HCT116 (cell line): ENCODE measurements at regions not wholly inside any gene's neighbourhood (a gene's known extent, or its start where the extent isn't known, plus 50 kb on each side); places are given as distances from the start of the nearest gene placed in this dataset.

Experiments used
- ATAC-seq: fragments of 200-7000 bp; cut with Tn5 transposase; 2 replicates; pipeline ENCODE4 v1.9.1; 2020; ENCODE audit warnings: mild to moderate bottlenecking, moderate library complexity
- BruUV-seq: library from RNA; stranded (reverse); fragments of 400-500 nt; replicated peaks from 2 replicates; lab custom pipeline; 2021; lab: Mats Ljungman, UMichigan
- CTCF ChIA-PET: fragments of 300-600 bp; sonication (Branson Sonifier 250); formaldehyde crosslinking; loops from one replicate; lab custom pipeline; 2021; ENCODE audit warnings: antibody characterized with exemption; lab: Charles Lee
- POLR2A ChIA-PET: fragments of 300-600, 350-600 bp; sonication (Branson Sonifier 250); formaldehyde crosslinking; loops from one replicate; lab custom pipeline; 2021; ENCODE audit warnings: antibody characterized with exemption; lab: Charles Lee
- RAD21 ChIA-PET, 2 experiments: fragments of 300-600 bp; sonication (Branson Sonifier 250); formaldehyde crosslinking; loops; one replicate each; lab custom pipeline; 2023; ENCODE audit warnings: low total read pairs in 2 of 2; ENCODE audit not compliant: uncharacterized antibody in 2 of 2, unreplicated experiment in 2 of 2, low non-redundant PET in 1 of 2; lab: Charles Lee
- DNase-seq: peaks from one replicate; pipeline ENCODE4 v3.0.0-alpha.2; 2010; ENCODE audit warnings: low read depth, low spot score
- H2AFZ ChIP-seq: fragments of 200-600 bp; shearing (Covaris generic), sonication (generic); 2 replicates; pipeline ENCODE4 v1.6.1; 2017; ENCODE audit warnings: low read depth, mixed run types, mixed read lengths, antibody characterized with exemption, low read length; ENCODE audit not compliant: poor library complexity, severe bottlenecking
- H3K27ac ChIP-seq: 2 replicates; pipeline ENCODE4 v1.5.1; 2012; ENCODE audit warnings: low read depth, low read length
- H3K27me3 ChIP-seq: fragments of 200-600 bp; sonication (generic); 2 replicates; pipeline ENCODE4 v1.6.1; 2016; ENCODE audit warnings: mixed run types, low read length, mixed read lengths; ENCODE audit not compliant: insufficient read depth
- H3K36me3 ChIP-seq, 2 experiments: fragments of 200-500 bp in 1 of 2; fragments of 200-600 bp in 1 of 2; sonication (Bioruptor generic) in 1 of 2; sonication (generic) in 1 of 2; 2 replicates each; pipeline versions ENCODE4 v1.5.1 to v1.6.1; 2014 to 2016; ENCODE audit warnings: low read length in 2 of 2, inconsistent platforms in 1 of 2, mixed read lengths in 1 of 2, mixed run types in 1 of 2; ENCODE audit not compliant: insufficient read depth in 2 of 2, control insufficient read depth in 1 of 2
- H3K4me1 ChIP-seq, 2 experiments: fragments of 200-600 bp in 1 of 2; sonication (generic) in 1 of 2; 2 replicates each; pipeline versions ENCODE4 v1.5.1 to v1.6.1; 2012 to 2017; ENCODE audit warnings: low read length in 2 of 2, inconsistent platforms in 1 of 2, mild to moderate bottlenecking in 1 of 2, mixed read lengths in 1 of 2, mixed run types in 1 of 2, moderate library complexity in 1 of 2; ENCODE audit not compliant: insufficient read depth in 2 of 2, control insufficient read depth in 1 of 2
- H3K4me2 ChIP-seq: fragments of 200-600 bp; sonication (generic); 2 replicates; pipeline ENCODE4 v1.6.1; 2017; ENCODE audit warnings: mixed run types, low read length, mixed read lengths
- H3K4me3 ChIP-seq, 2 experiments: fragments of 200-600 bp in 1 of 2; sonication (generic) in 1 of 2; replicated peaks in 1 of 2; 2 replicates each; pipeline ENCODE4 v1.5.1; 2011 to 2016; ENCODE audit warnings: low read length in 2 of 2, control low read depth in 1 of 2, low read depth in 1 of 2, mild to moderate bottlenecking in 1 of 2, mixed read lengths in 1 of 2, mixed run types in 1 of 2
- H3K79me2 ChIP-seq: fragments of 200-600 bp; sonication (generic); 2 replicates; pipeline ENCODE4 v1.6.1; 2017; ENCODE audit warnings: mild to moderate bottlenecking, mixed run types, low read length, moderate library complexity, mixed read lengths; ENCODE audit not compliant: insufficient read depth
- H3K9ac ChIP-seq: fragments of 200-600 bp; sonication (generic); 2 replicates; pipeline ENCODE4 v1.6.1; 2016; ENCODE audit warnings: low read length, mixed read lengths
- H3K9me2 ChIP-seq: fragments of 200-600 bp; sonication (generic), shearing (Covaris generic); 2 replicates; pipeline ENCODE4 v1.6.1; 2017; ENCODE audit warnings: mixed run types, mild to moderate bottlenecking, moderate library complexity; ENCODE audit not compliant: insufficient read depth
- H3K9me3 ChIP-seq, 2 experiments: fragments of 200-500 bp in 1 of 2; fragments of 200-600 bp in 1 of 2; sonication (Bioruptor generic) in 1 of 2; sonication (generic) in 1 of 2; 2 replicates each; pipeline ENCODE4 v1.6.1; 2014 to 2017; ENCODE audit warnings: low read length in 2 of 2, mixed read lengths in 2 of 2, inconsistent platforms in 1 of 2, low read depth in 1 of 2, mild to moderate bottlenecking in 1 of 2, mixed run types in 1 of 2, moderate library complexity in 1 of 2; ENCODE audit not compliant: control insufficient read depth in 1 of 2, insufficient read depth in 1 of 2
- H4K20me1 ChIP-seq: fragments of 200-600 bp; sonication (generic), shearing (Covaris generic); 2 replicates; pipeline ENCODE4 v1.6.1; 2017; ENCODE audit warnings: mixed run types, mild to moderate bottlenecking, moderate library complexity; ENCODE audit not compliant: insufficient read depth
- ELF1 ChIP-seq: IDR thresholded peaks from 2 replicates; pipeline ENCODE4 v1.6.1; 2012; ENCODE audit warnings: low read depth, borderline replicate concordance
- EZH2phosphoT487 ChIP-seq: fragments of 200-600 bp; IDR thresholded peaks from 2 replicates; pipeline ENCODE4 v1.6.1; 2018; ENCODE audit warnings: antibody characterized with exemption, borderline replicate concordance
- FOSL1 ChIP-seq: IDR thresholded peaks from 2 replicates; pipeline ENCODE4 v1.6.1; 2012; ENCODE audit warnings: low read depth
- POLR2A ChIP-seq: IDR thresholded peaks from 2 replicates; pipeline ENCODE4 v1.7.0; 2011; ENCODE audit warnings: borderline replicate concordance; ENCODE audit not compliant: insufficient read depth, insufficient read length; ENCODE audit errors: extremely low read depth
- POLR2AphosphoS5 ChIP-seq: IDR thresholded peaks from 2 replicates; pipeline ENCODE4 v1.6.1; 2011; ENCODE audit warnings: mild to moderate bottlenecking, low read depth, low read length, moderate library complexity
- RAD21 ChIP-seq: IDR thresholded peaks from 2 replicates; pipeline ENCODE4 v1.6.1; 2012; ENCODE audit warnings: low read depth, mild to moderate bottlenecking
- SIN3A ChIP-seq: IDR thresholded peaks from 2 replicates; pipeline ENCODE4 v1.6.1; 2012; ENCODE audit warnings: low read depth
- SP1 ChIP-seq: IDR thresholded peaks from 2 replicates; pipeline ENCODE4 v1.6.1; 2012; ENCODE audit warnings: low read depth
- SRF ChIP-seq: IDR thresholded peaks from 2 replicates; pipeline ENCODE4 v1.6.1; 2012; ENCODE audit warnings: low read depth
- TCF7L2 ChIP-seq: IDR thresholded peaks from 2 replicates; pipeline ENCODE4 v1.7.0; 2011; ENCODE audit warnings: borderline replicate concordance, inconsistent platforms; ENCODE audit not compliant: insufficient read depth, insufficient read length; ENCODE audit errors: extremely low read depth
- YY1 ChIP-seq: IDR thresholded peaks from 2 replicates; pipeline ENCODE4 v1.6.1; 2011; ENCODE audit warnings: low read length, low read depth, moderate library complexity, mild to moderate bottlenecking; ENCODE audit not compliant: insufficient replicate concordance; ENCODE audit errors: extremely low read depth
- ZFX ChIP-seq: fragments of 450-650 bp; IDR thresholded peaks from 2 replicates; pipeline ENCODE4 v1.6.1; 2017
- ZNF274 ChIP-seq: fragments of 200-500 bp; sonication (Bioruptor generic); IDR thresholded peaks from 2 replicates; pipeline ENCODE4 v1.6.1; 2014; ENCODE audit warnings: mild to moderate bottlenecking, low read depth, low read length, inconsistent platforms
- intact Hi-C: fragments of 100-400 bp; cut with micrococcal nuclease; formaldehyde crosslinking; loops from 2 replicates; pipeline ENCODE4 v1.10.0; 2022
- TF ChIP-seq, protein P1 (sequence below): IDR thresholded peaks from 2 replicates; pipeline ENCODE4 v1.6.1; 2012; ENCODE audit warnings: low read depth
- TF ChIP-seq, protein P2 (sequence below): IDR thresholded peaks from 2 replicates; pipeline ENCODE4 v1.6.1; 2012
- TF ChIP-seq, protein P3 (sequence below): IDR thresholded peaks from 2 replicates; pipeline ENCODE4 v1.6.1; 2012

DNA sequence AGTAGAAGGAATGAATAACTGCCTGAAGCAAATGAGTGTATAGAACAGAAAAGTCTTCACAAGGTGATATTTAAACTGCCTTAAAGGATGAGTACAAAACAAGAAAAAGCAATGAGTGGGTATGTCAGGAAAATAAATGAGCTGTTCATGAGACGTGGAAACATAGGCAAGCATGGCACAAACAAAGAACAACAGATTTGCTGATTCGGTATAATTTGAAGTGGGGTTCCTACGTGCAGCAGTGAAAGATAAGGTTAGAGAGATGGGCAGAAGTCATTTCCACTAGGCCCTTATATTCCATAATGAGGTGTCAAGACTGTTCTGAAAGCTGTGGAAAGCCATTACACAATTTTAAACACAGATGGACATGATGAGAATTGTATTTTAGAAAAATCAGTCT lies 506.6 kb downstream of the KLHL13 start:
- no peak overlapping the region for H3K9ac ChIP-seq
- no peak overlapping the region for H2AFZ ChIP-seq
- POLR2A ChIA-PET = no interaction called here
- CTCF ChIA-PET = no interaction called here
- H3K4me3 ChIP-seq = no peak overlapping the region
- H3K9me2 ChIP-seq = no peaks in the 10 kb centered on the region
- no peaks in the 10 kb centered on the region for H3K4me1 ChIP-seq
- H3K36me3 ChIP-seq = no peaks in the 10 kb centered on the region
- H3K9me3 ChIP-seq = no peaks in the 10 kb centered on the region
- RAD21 ChIA-PET = no interaction called here
- H3K79me2 ChIP-seq = no peaks in the 10 kb centered on the region
- no peaks in the 10 kb centered on the region for H4K20me1 ChIP-seq
- ATAC-seq (no peak), DNase-seq (no peak)
- BruUV-seq = no TSS peak
- TF ChIP-seq SIN3A = no peak
- TF ChIP-seq, protein P1, sequence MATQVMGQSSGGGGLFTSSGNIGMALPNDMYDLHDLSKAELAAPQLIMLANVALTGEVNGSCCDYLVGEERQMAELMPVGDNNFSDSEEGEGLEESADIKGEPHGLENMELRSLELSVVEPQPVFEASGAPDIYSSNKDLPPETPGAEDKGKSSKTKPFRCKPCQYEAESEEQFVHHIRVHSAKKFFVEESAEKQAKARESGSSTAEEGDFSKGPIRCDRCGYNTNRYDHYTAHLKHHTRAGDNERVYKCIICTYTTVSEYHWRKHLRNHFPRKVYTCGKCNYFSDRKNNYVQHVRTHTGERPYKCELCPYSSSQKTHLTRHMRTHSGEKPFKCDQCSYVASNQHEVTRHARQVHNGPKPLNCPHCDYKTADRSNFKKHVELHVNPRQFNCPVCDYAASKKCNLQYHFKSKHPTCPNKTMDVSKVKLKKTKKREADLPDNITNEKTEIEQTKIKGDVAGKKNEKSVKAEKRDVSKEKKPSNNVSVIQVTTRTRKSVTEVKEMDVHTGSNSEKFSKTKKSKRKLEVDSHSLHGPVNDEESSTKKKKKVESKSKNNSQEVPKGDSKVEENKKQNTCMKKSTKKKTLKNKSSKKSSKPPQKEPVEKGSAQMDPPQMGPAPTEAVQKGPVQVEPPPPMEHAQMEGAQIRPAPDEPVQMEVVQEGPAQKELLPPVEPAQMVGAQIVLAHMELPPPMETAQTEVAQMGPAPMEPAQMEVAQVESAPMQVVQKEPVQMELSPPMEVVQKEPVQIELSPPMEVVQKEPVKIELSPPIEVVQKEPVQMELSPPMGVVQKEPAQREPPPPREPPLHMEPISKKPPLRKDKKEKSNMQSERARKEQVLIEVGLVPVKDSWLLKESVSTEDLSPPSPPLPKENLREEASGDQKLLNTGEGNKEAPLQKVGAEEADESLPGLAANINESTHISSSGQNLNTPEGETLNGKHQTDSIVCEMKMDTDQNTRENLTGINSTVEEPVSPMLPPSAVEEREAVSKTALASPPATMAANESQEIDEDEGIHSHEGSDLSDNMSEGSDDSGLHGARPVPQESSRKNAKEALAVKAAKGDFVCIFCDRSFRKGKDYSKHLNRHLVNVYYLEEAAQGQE = no peak
- TF ChIP-seq YY1 = no peak
- TF ChIP-seq EZH2phosphoT487 = no peak
- TF ChIP-seq ELF1 = no peak
- no peak overlapping the region for H3K27ac ChIP-seq
- no peak overlapping the region for H3K4me2 ChIP-seq
- intact Hi-C loops = no loop called here
- H3K27me3 ChIP-seq = no peaks in the 10 kb centered on the region

DNA sequence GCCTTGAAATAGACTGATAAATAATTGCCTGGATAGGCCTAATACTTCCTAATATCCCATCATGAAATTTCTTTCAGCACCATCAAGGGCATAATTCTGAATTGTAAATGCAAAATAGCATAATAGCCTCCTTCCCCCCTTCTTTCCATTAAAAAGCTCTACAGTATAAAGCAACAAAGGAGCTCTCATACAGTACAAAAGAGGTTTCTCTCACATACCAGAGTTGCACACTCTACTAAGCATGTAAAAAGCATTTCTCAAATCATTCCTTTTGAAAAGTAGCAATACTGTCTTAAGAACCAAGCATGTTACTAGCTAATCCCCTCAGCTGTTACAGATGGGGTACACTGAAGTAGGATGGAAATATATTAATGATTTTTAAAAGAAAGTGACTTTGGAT lies 509.0 kb downstream of the KLHL13 start:
- CTCF ChIA-PET = no interaction called here
- Histone ChIP-seq H3K9me2 (no peaks in the 10 kb centered on the region), H3K4me2 (no peak overlapping the region), H2AFZ (no peak overlapping the region), H3K79me2 (no peaks in the 10 kb centered on the region), H3K27ac (no peak overlapping the region), H3K4me3 (no peak overlapping the region), H3K27me3 (no peaks in the 10 kb centered on the region)
- no peak for ATAC-seq
- RAD21 ChIA-PET = no interaction called here
- no TSS peak for BruUV-seq
- TF ChIP-seq, protein P2, sequence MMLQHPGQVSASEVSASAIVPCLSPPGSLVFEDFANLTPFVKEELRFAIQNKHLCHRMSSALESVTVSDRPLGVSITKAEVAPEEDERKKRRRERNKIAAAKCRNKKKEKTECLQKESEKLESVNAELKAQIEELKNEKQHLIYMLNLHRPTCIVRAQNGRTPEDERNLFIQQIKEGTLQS = no peak
- TF ChIP-seq ZNF274 = no peak
- TF ChIP-seq POLR2AphosphoS5 = no peak
- no peak for TF ChIP-seq ZFX
- TF ChIP-seq TCF7L2 = no peak
- TF ChIP-seq ELF1 = no peak
- TF ChIP-seq POLR2A = no peak
- no peak for TF ChIP-seq SRF
- TF ChIP-seq FOSL1 = no peak
- no peak for TF ChIP-seq SP1
- TF ChIP-seq, protein P3, sequence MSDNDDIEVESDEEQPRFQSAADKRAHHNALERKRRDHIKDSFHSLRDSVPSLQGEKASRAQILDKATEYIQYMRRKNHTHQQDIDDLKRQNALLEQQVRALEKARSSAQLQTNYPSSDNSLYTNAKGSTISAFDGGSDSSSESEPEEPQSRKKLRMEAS = no peak
- no peak for TF ChIP-seq RAD21
- TF ChIP-seq SIN3A = no peak
- TF ChIP-seq, all 23 proteins: peak for 0
- Histone ChIP-seq H3K36me3 (no peaks in the 10 kb centered on the region), H4K20me1 (no peaks in the 10 kb centered on the region), H3K9me3 (no peaks in the 10 kb centered on the region), H3K4me1 (no peaks in the 10 kb centered on the region), H3K9ac (no peak overlapping the region)
- POLR2A ChIA-PET = no interaction called here
- DNase-seq = no peak
- intact Hi-C loops = no loop called here
